GM12874 (cell line): ENCODE measurements at regions not wholly inside any gene's neighbourhood (a gene's known extent, or its start where the extent isn't known, plus 50 kb on each side); places are given as distances from the start of the nearest gene placed in this dataset.

Experiments used
- CTCF ChIP-seq: IDR thresholded peaks from 2 replicates; pipeline ENCODE4 v1.5.1; 2011; ENCODE audit warnings: low read depth, mild to moderate bottlenecking, control low read depth, low read length, moderate library complexity; ENCODE audit not compliant: insufficient read depth

- TF ChIP-seq CTCF = no peak
These were observed 170.3 kb upstream of the MGAT5 start for GRCh38 chr2:134083548-134083947.

GRCh38 chr2:134086594-134087219, 167.2 kb upstream of the MGAT5 start:
- TF ChIP-seq CTCF = no peak

- TF ChIP-seq CTCF = no peak
These were observed 166.4 kb upstream of the MGAT5 start for GRCh38 chr2:134087371-134087921.

GRCh38 chr2:134089454-134089853, 164.4 kb upstream of the MGAT5 start:
- TF ChIP-seq CTCF = no peak

- TF ChIP-seq CTCF = no peak
These were observed 156.1 kb upstream of the MGAT5 start for GRCh38 chr2:134097740-134098139.

GRCh38 chr2:134098321-134098720, 155.6 kb upstream of the MGAT5 start:
- TF ChIP-seq CTCF = no peak

GRCh38 chr2:134099273-134099672, 154.6 kb upstream of the MGAT5 start:
- TF ChIP-seq CTCF = no peak
